Osteoblast (primary cell): ENCODE measurements at regions not wholly inside any gene's neighbourhood (a gene's known extent, or its start where the extent isn't known, plus 50 kb on each side); places are given as distances from the start of the nearest gene placed in this dataset.

Experiments used
- DNase-seq: peaks from one replicate; pipeline ENCODE4 v3.0.0; 2011; ENCODE audit warnings: low spot score, mixed read lengths; ENCODE audit not compliant: insufficient read length; ENCODE audit errors: missing footprints
- H2AFZ ChIP-seq: 2 replicates; pipeline ENCODE4 v1.6.0; 2011; ENCODE audit warnings: mild to moderate bottlenecking, low read length
- H3K27ac ChIP-seq: 2 replicates; pipeline ENCODE4 v1.5.1; 2011; ENCODE audit warnings: mild to moderate bottlenecking, low read depth, low read length, moderate library complexity
- H3K27me3 ChIP-seq: 2 replicates; pipeline ENCODE4 v1.6.0; 2012; ENCODE audit warnings: mild to moderate bottlenecking, control low read depth, inconsistent platforms, low read length, moderate library complexity; ENCODE audit not compliant: insufficient read depth
- H3K36me3 ChIP-seq: 2 replicates; pipeline ENCODE4 v1.5.1; 2011; ENCODE audit warnings: mild to moderate bottlenecking, low read length, control low read depth, moderate library complexity; ENCODE audit not compliant: insufficient read depth
- H3K4me1 ChIP-seq: 2 replicates; pipeline ENCODE4 v1.5.1; 2011; ENCODE audit warnings: mild to moderate bottlenecking, low read length, control low read depth, moderate library complexity; ENCODE audit not compliant: insufficient read depth
- H3K4me2 ChIP-seq: 2 replicates; pipeline ENCODE4 v1.6.0; 2011; ENCODE audit warnings: mild to moderate bottlenecking, low read length; ENCODE audit not compliant: insufficient read depth
- H3K4me3 ChIP-seq: fragments of 200-600 bp; sonication (generic); 3 replicates; pipeline ENCODE4 v1.5.1; 2012; ENCODE audit warnings: mild to moderate bottlenecking, low read length, inconsistent platforms; ENCODE audit not compliant: insufficient read depth
- H3K79me2 ChIP-seq: 2 replicates; pipeline ENCODE4 v1.6.0; 2012; ENCODE audit warnings: mild to moderate bottlenecking, low read length, control low read depth, inconsistent platforms; ENCODE audit not compliant: insufficient read depth
- H3K9me3 ChIP-seq: 2 replicates; pipeline ENCODE4 v1.5.1; 2011; ENCODE audit warnings: low read depth, low read length, control low read depth
- H4K20me1 ChIP-seq: 2 replicates; pipeline ENCODE4 v1.6.0; 2012; ENCODE audit warnings: mild to moderate bottlenecking, low read length, control low read depth; ENCODE audit not compliant: insufficient read depth
- TF ChIP-seq, protein P1 (sequence below): IDR thresholded peaks from 2 replicates; pipeline ENCODE4 v1.5.1; 2011; ENCODE audit warnings: mild to moderate bottlenecking, low read depth, low read length, moderate library complexity; ENCODE audit errors: extremely low read depth

DNA sequence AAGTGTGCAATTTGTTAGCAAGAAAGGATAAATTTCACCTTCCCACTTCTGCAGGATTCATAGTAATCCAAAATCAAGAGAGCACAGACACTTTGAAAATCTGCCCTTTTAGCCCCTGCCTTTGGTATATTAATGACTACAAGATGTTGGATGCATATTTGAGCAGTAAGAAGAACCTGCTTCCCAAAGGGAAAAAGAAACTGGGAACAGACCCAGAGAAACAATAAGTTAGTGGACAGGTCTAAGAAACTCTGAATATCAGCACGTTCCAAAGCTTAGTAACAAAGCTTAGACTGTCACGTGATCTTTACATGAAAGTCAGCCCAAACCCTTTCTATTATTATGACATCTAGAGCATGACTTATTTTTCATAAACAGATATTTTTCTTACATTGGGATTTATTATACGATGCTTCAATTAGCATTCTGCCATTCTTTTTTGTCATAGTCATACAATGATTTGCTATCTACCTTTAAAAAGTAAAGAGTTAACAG lies 390.9 kb upstream of the ADGRL2 start:
- H3K4me3 ChIP-seq: no peak overlapping the region
- H3K9me3 ChIP-seq: no peaks in the 10 kb centered on the region
- H3K36me3 ChIP-seq: no peaks in the 10 kb centered on the region
- H3K79me2 ChIP-seq: no peaks in the 10 kb centered on the region
- no peaks in the 10 kb centered on the region for H3K4me1 ChIP-seq
- H4K20me1 ChIP-seq: no peaks in the 10 kb centered on the region
- H3K4me2 ChIP-seq: no peak overlapping the region
- TF ChIP-seq, protein P1, sequence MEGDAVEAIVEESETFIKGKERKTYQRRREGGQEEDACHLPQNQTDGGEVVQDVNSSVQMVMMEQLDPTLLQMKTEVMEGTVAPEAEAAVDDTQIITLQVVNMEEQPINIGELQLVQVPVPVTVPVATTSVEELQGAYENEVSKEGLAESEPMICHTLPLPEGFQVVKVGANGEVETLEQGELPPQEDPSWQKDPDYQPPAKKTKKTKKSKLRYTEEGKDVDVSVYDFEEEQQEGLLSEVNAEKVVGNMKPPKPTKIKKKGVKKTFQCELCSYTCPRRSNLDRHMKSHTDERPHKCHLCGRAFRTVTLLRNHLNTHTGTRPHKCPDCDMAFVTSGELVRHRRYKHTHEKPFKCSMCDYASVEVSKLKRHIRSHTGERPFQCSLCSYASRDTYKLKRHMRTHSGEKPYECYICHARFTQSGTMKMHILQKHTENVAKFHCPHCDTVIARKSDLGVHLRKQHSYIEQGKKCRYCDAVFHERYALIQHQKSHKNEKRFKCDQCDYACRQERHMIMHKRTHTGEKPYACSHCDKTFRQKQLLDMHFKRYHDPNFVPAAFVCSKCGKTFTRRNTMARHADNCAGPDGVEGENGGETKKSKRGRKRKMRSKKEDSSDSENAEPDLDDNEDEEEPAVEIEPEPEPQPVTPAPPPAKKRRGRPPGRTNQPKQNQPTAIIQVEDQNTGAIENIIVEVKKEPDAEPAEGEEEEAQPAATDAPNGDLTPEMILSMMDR: no peak
- no peak overlapping the region for H2AFZ ChIP-seq
- no peak for DNase-seq
- no peaks in the 10 kb centered on the region for H3K27me3 ChIP-seq
- no peak overlapping the region for H3K27ac ChIP-seq

DNA sequence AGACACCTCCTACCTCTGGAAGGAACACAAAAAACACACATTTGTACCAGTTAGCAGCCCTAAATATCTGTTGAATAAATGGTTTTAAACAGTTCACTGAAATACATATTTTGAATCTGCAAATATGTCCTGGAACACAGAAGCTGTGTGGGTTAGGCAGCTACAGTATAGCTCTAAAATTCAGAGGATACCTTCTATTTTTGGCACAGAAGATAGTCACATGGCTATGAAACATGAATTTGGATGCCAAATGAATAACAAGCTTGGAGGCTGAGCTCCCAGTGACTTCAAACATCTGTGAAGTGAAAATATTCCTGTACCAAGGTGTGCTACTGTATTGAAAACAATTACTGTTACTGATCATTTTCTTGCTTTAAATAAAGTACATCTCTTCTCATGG lies 391.5 kb upstream of the ADGRL2 start:
- Histone ChIP-seq H3K79me2 (no peaks in the 10 kb centered on the region), H3K4me2 (no peak overlapping the region), H3K4me3 (no peak overlapping the region), H3K36me3 (no peaks in the 10 kb centered on the region), H3K27ac (no peak overlapping the region), H3K27me3 (no peaks in the 10 kb centered on the region), H3K4me1 (no peaks in the 10 kb centered on the region), H4K20me1 (no peaks in the 10 kb centered on the region), H2AFZ (no peak overlapping the region), H3K9me3 (no peaks in the 10 kb centered on the region)
- no peak for DNase-seq
- TF ChIP-seq, protein P1: no peak

DNA sequence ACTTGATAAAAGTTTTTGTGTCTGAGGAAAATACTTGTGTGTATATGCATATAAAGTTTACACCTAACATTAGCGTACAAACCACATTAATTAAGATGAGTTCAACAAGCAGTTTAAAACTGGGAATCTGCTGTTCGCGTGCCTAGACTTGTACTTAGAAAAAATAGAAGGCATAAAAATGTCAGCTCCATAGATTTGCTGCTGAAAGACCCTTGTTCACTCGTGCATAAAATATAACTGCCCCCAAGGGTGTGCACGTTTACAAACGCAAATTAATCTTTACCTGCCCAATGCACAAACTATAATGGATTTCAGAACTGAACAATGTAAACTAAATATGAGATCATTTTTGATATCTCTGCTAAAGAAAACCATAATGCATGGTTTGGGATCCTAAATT lies 392.3 kb upstream of the ADGRL2 start:
- Histone ChIP-seq H2AFZ (no peak overlapping the region), H3K4me1 (no peaks in the 10 kb centered on the region), H3K9me3 (no peaks in the 10 kb centered on the region), H3K27ac (no peak overlapping the region), H4K20me1 (no peaks in the 10 kb centered on the region), H3K79me2 (no peaks in the 10 kb centered on the region), H3K36me3 (no peaks in the 10 kb centered on the region), H3K27me3 (no peaks in the 10 kb centered on the region), H3K4me2 (no peak overlapping the region), H3K4me3 (no peak overlapping the region)
- no peak for DNase-seq
- TF ChIP-seq, protein P1: no peak

DNA sequence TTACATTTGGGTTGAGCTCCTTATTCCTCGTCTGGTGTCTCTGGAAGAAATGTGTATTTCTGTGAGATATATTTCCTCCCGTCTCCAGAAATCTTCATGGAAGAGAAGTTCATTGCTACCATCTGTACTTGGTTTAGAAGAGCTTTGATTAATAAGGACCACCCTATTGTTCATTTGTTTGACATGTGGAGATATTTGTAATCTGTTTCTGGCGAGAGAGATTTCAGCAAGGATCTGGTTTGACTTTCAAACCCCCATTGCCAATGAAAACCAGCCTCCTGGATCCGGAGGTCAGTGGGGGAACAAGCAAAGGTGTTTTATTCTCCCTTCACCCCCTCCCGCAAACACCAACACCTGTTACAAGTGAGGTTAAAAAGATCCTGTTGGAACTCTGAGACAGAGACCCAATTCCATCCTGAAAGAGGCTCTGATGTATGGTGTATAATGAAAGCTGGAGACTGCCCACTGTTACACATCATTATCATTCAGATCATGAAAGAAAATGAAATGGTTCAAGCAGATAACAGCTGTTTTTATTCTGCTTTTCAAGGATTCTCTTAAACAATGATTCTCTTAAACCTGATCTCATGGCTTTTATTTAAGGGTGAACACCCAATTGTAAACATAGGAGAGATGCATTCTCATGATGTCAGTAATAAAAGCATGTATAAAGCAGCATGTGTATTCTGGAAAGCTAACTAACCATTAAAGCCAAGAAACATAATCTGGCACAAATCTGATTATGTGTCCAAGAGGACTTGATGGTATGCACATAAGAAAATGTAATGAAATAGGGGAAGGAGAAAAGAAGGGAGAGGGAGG lies 393.5 kb upstream of the ADGRL2 start:
- Histone ChIP-seq H3K4me1 (no peaks in the 10 kb centered on the region), H4K20me1 (no peaks in the 10 kb centered on the region), H3K27me3 (no peaks in the 10 kb centered on the region), H3K79me2 (no peaks in the 10 kb centered on the region), H3K36me3 (no peaks in the 10 kb centered on the region), H3K4me3 (no peak overlapping the region), H3K9me3 (no peaks in the 10 kb centered on the region), H3K4me2 (no peak overlapping the region), H2AFZ (no peak overlapping the region), H3K27ac (no peak overlapping the region)
- DNase-seq: no peak
- TF ChIP-seq, protein P1: no peak
